H1 (cell line): ENCODE measurements at regions not wholly inside any gene's neighbourhood (a gene's known extent, or its start where the extent isn't known, plus 50 kb on each side); places are given as distances from the start of the nearest gene placed in this dataset.

Experiments
- CTCF ChIA-PET: fragments of 300-600 bp; sonication (Branson Sonifier 250); formaldehyde crosslinking; loops from one replicate; lab custom pipeline; 2021; ENCODE audit not compliant: partially characterized antibody; lab: Charles Lee
- POLR2A ChIA-PET: fragments of 300-600 bp; sonication (Branson Sonifier 250); formaldehyde crosslinking; loops from one replicate; lab custom pipeline; 2021; ENCODE audit warnings: inconsistent platforms; ENCODE audit not compliant: partially characterized antibody; lab: Charles Lee
- DNase-seq, 2 experiments: peaks; one replicate each; pipeline versions ENCODE4 v3.0.0 to v3.0.0-alpha.2; 2010 to 2022; ENCODE audit warnings: low spot score in 2 of 2, low read depth in 1 of 2, mixed read lengths in 1 of 2
- FAIRE-seq: peaks from 2 replicates; lab custom pipeline; 2011; peaks lifted over from hg19 to GRCh38; lab: Jason Lieb, UNC
- H2AFZ ChIP-seq: 2 replicates; pipeline ENCODE4 v1.8.1; 2012; ENCODE audit warnings: low read length, inconsistent platforms
- H2AK5ac ChIP-seq: 2 replicates; pipeline ENCODE4 v1.6.1; 2013; ENCODE audit warnings: low read depth, low read length
- H2BK120ac ChIP-seq: replicated peaks from 2 replicates; pipeline ENCODE3; 2013; ENCODE audit warnings: low read depth, low read length, inconsistent platforms
- H2BK12ac ChIP-seq: 2 replicates; pipeline ENCODE4 v1.6.1; 2013; ENCODE audit warnings: low read depth, low read length
- H2BK15ac ChIP-seq: 2 replicates; pipeline ENCODE4 v1.6.1; 2013; ENCODE audit warnings: low read length
- H2BK20ac ChIP-seq: 2 replicates; pipeline ENCODE4 v1.6.1; 2013; ENCODE audit warnings: low read length
- H2BK5ac ChIP-seq: 2 replicates; pipeline ENCODE4 v1.6.1; 2013; ENCODE audit warnings: low read depth, low read length
- H3K14ac ChIP-seq: 2 replicates; pipeline ENCODE4 v1.6.1; 2013; ENCODE audit warnings: inconsistent platforms; ENCODE audit not compliant: insufficient read length
- H3K18ac ChIP-seq: 2 replicates; pipeline ENCODE4 v1.6.1; 2013; ENCODE audit warnings: low read length; ENCODE audit errors: extremely low read depth
- H3K23ac ChIP-seq: 2 replicates; pipeline ENCODE4 v1.6.1; 2013; ENCODE audit warnings: inconsistent platforms; ENCODE audit not compliant: insufficient read length
- H3K23me2 ChIP-seq: 2 replicates; pipeline ENCODE4 v1.6.1; 2013; ENCODE audit warnings: low read depth, low read length
- H3K27ac ChIP-seq: 2 replicates; pipeline ENCODE4 v1.6.1; 2011; ENCODE audit warnings: low read depth, low read length, inconsistent platforms
- H3K27me3 ChIP-seq, 4 experiments: replicated peaks in 1 of 4; 1 replicate in 1 of 4; 2 replicates in 3 of 4; pipeline versions ENCODE4 v1.6.1 to v1.8.1; 2011 to 2013; ENCODE audit warnings: low read length in 3 of 4, mild to moderate bottlenecking in 3 of 4, inconsistent platforms in 2 of 4, mixed read lengths in 2 of 4, moderate library complexity in 1 of 4; ENCODE audit not compliant: control insufficient read depth in 3 of 4, insufficient read depth in 3 of 4; ENCODE audit errors: extremely low read depth in 1 of 4
- H3K36me3 ChIP-seq, 4 experiments: 2 replicates each; pipeline versions ENCODE4 v1.6.1 to v1.8.1; 2011 to 2013; ENCODE audit warnings: mild to moderate bottlenecking in 4 of 4, low read length in 3 of 4, moderate library complexity in 2 of 4, control low read depth in 1 of 4, inconsistent platforms in 1 of 4; ENCODE audit not compliant: insufficient read depth in 4 of 4, control insufficient read depth in 2 of 4
- H3K4ac ChIP-seq: replicated peaks from 2 replicates; pipeline ENCODE3; 2013; ENCODE audit warnings: low read length, low read depth, mixed read lengths, inconsistent platforms; ENCODE audit not compliant: insufficient read length
- H3K4me1 ChIP-seq, 4 experiments: replicated peaks in 1 of 4; 1 replicate in 1 of 4; 2 replicates in 3 of 4; pipeline versions ENCODE4 v1.6.1 to v1.8.1; 2011 to 2013; ENCODE audit warnings: low read length in 3 of 4, inconsistent platforms in 2 of 4, mixed read lengths in 1 of 4; ENCODE audit not compliant: insufficient read depth in 4 of 4, control insufficient read depth in 3 of 4
- H3K4me2 ChIP-seq, 2 experiments: 2 replicates each; pipeline versions ENCODE4 v1.6.1 to v1.8.1; 2011 to 2013; ENCODE audit warnings: low read depth in 2 of 2, low read length in 2 of 2, control low read depth in 1 of 2, inconsistent platforms in 1 of 2, mild to moderate bottlenecking in 1 of 2; ENCODE audit not compliant: insufficient read depth in 1 of 2
- H3K4me3 ChIP-seq, 4 experiments: fragments of 200-600, 300-600 bp in 1 of 4; sonication (generic), shearing (Covaris generic), sonication (Bioruptor Twin) in 1 of 4; 2 replicates each; pipeline versions ENCODE4 v1.5.1 to v1.8.1; 2011 to 2016; ENCODE audit warnings: low read length in 4 of 4, low read depth in 3 of 4, control low read depth in 2 of 4, inconsistent platforms in 2 of 4, mild to moderate bottlenecking in 2 of 4, mixed read lengths in 1 of 4, moderate library complexity in 1 of 4; ENCODE audit not compliant: insufficient read depth in 2 of 4; ENCODE audit errors: extremely low read depth in 1 of 4
- H3K56ac ChIP-seq: replicated peaks from 2 replicates; pipeline ENCODE3; 2013; ENCODE audit warnings: low read depth, mild to moderate bottlenecking, mixed read lengths, low read length, inconsistent platforms; ENCODE audit not compliant: insufficient read length
- H3K79me1 ChIP-seq: 2 replicates; pipeline ENCODE4 v1.6.1; 2013; ENCODE audit warnings: low read depth, low read length, control low read depth
- H3K79me2 ChIP-seq, 2 experiments: 2 replicates each; pipeline versions ENCODE4 v1.6.1 to v1.8.1; 2012 to 2013; ENCODE audit warnings: low read length in 2 of 2, mild to moderate bottlenecking in 2 of 2, inconsistent platforms in 1 of 2; ENCODE audit not compliant: insufficient read depth in 2 of 2, control insufficient read depth in 1 of 2
- H3K9ac ChIP-seq, 4 experiments: replicated peaks in 1 of 4; 1 replicate in 1 of 4; 2 replicates in 3 of 4; pipeline versions ENCODE4 v1.6.1 to v1.8.1; 2011 to 2013; ENCODE audit warnings: low read depth in 3 of 4, low read length in 3 of 4, control low read depth in 2 of 4, mild to moderate bottlenecking in 2 of 4, moderate library complexity in 2 of 4, inconsistent platforms in 1 of 4; ENCODE audit errors: extremely low read depth in 1 of 4
- H3K9me3 ChIP-seq, 2 experiments: 2 replicates each; pipeline versions ENCODE4 v1.6.1 to v1.8.1; 2012 to 2013; ENCODE audit warnings: mild to moderate bottlenecking in 2 of 2, moderate library complexity in 2 of 2, control low read depth in 1 of 2, inconsistent platforms in 1 of 2, low read depth in 1 of 2, low read length in 1 of 2, mixed read lengths in 1 of 2; ENCODE audit not compliant: insufficient read depth in 2 of 2
- H4K20me1 ChIP-seq, 2 experiments: replicated peaks in 1 of 2; 2 replicates each; pipeline versions ENCODE3 to v1.8.1; 2011 to 2013; ENCODE audit warnings: inconsistent platforms in 2 of 2, low read length in 2 of 2, mild to moderate bottlenecking in 1 of 2; ENCODE audit not compliant: insufficient read depth in 2 of 2, control insufficient read depth in 1 of 2
- H4K5ac ChIP-seq: 2 replicates; pipeline ENCODE4 v1.6.1; 2013; ENCODE audit warnings: low read length, low read depth, mixed read lengths, inconsistent platforms; ENCODE audit not compliant: insufficient read length
- H4K8ac ChIP-seq: 2 replicates; pipeline ENCODE4 v1.8.0; 2013; ENCODE audit warnings: mild to moderate bottlenecking, moderate library complexity, low read length, inconsistent platforms; ENCODE audit not compliant: insufficient read depth; ENCODE audit errors: extremely low read depth
- H4K91ac ChIP-seq: replicated peaks from 2 replicates; pipeline ENCODE3; 2013; ENCODE audit warnings: low read length, mixed read lengths, inconsistent platforms; ENCODE audit not compliant: insufficient read length
- BCL11A ChIP-seq, 2 experiments: IDR thresholded peaks; one replicate each; pipeline ENCODE4 v1.6.1; 2011; ENCODE audit warnings: low read depth in 2 of 2, low read length in 2 of 2, mild to moderate bottlenecking in 2 of 2
- CBX5 ChIP-seq: fragments of 300-800, 300-1000 bp; sonication (generic); IDR thresholded peaks from 2 replicates; pipeline ENCODE4 v1.7.1; 2016; ENCODE audit warnings: antibody characterized with exemption, low read length, low read depth
- CBX8 ChIP-seq: fragments of 300-800, 300-1000 bp; sonication (generic); IDR thresholded peaks from 2 replicates; pipeline ENCODE4 v1.7.1; 2016; ENCODE audit warnings: low read depth, low read length, borderline replicate concordance
- CHD1 ChIP-seq: IDR thresholded peaks from 2 replicates; pipeline ENCODE4 v1.6.1; 2012; ENCODE audit warnings: low read depth, low read length, improper control_type of control experiment
- CHD2 ChIP-seq: IDR thresholded peaks from 2 replicates; pipeline ENCODE4 v1.6.1; 2012; ENCODE audit warnings: low read length, improper control_type of control experiment
- CTCF ChIP-seq, 3 experiments: IDR thresholded peaks; 1 replicate in 2 of 3; 2 replicates in 1 of 3; pipeline versions ENCODE4 v1.5.1 to v1.6.1; 2011; ENCODE audit warnings: low read length in 3 of 3, mild to moderate bottlenecking in 3 of 3, inconsistent platforms in 2 of 3, low read depth in 1 of 3, moderate library complexity in 1 of 3; ENCODE audit not compliant: insufficient read depth in 1 of 3; ENCODE audit errors: control extremely low read depth in 1 of 3
- EGR1 ChIP-seq: IDR thresholded peaks from 2 replicates; pipeline ENCODE4 v1.6.1; 2011; ENCODE audit warnings: low read depth, low read length, borderline replicate concordance
- EP300 ChIP-seq, 2 experiments: IDR thresholded peaks; 1 replicate in 1 of 2; 2 replicates in 1 of 2; pipeline ENCODE4 v1.6.1; 2011 to 2012; ENCODE audit warnings: low read depth in 2 of 2, low read length in 2 of 2, mild to moderate bottlenecking in 2 of 2, borderline replicate concordance in 1 of 2, inconsistent platforms in 1 of 2, moderate library complexity in 1 of 2
- KDM4A ChIP-seq: IDR thresholded peaks from one replicate; pipeline ENCODE4 v1.7.1; 2012; ENCODE audit warnings: low read depth, mild to moderate bottlenecking, moderate library complexity, low read length, inconsistent platforms; ENCODE audit not compliant: severe bottlenecking
- POLR2A ChIP-seq, 2 experiments: IDR thresholded peaks; 1 replicate in 1 of 2; 2 replicates in 1 of 2; pipeline ENCODE4 v1.6.1; 2011; ENCODE audit warnings: low read depth in 2 of 2, low read length in 2 of 2, mild to moderate bottlenecking in 2 of 2; ENCODE audit errors: control extremely low read depth in 1 of 2
- RBBP5 ChIP-seq: IDR thresholded peaks from 2 replicates; pipeline ENCODE4 v1.7.1; 2012; ENCODE audit warnings: low read depth, mild to moderate bottlenecking, inconsistent platforms, low read length, moderate library complexity, borderline replicate concordance
- RNF2 ChIP-seq: fragments of 200-900, 300-1000 bp; sonication (generic); IDR thresholded peaks from 2 replicates; pipeline ENCODE4 v1.7.1; 2016; ENCODE audit warnings: borderline replicate concordance, low read depth, mild to moderate bottlenecking, antibody characterized with exemption, low read length; ENCODE audit not compliant: poor library complexity, severe bottlenecking; ENCODE audit errors: missing control alignments
- WGBS, 2 experiments: shearing (Covaris generic) in 1 of 2; methylation state at CpG; one replicate each; pipeline versions ENCODE4 v1.1.6 to v1.1.7; 2013 to 2015; ENCODE audit warnings: low lambda C conversion rate in 2 of 2, mixed read lengths in 2 of 2, inconsistent platforms in 1 of 2, low coverage in 1 of 2, missing lambda C conversion rate in 1 of 2; ENCODE audit not compliant: insufficient replicate concordance in 2 of 2, insufficient coverage in 1 of 2, insufficient read length in 1 of 2; ENCODE audit errors: extremely low coverage in 1 of 2, missing lambda C conversion rate in 1 of 2; 5-methylcytosine and 5-hydroxymethylcytosine counted together

DNA sequence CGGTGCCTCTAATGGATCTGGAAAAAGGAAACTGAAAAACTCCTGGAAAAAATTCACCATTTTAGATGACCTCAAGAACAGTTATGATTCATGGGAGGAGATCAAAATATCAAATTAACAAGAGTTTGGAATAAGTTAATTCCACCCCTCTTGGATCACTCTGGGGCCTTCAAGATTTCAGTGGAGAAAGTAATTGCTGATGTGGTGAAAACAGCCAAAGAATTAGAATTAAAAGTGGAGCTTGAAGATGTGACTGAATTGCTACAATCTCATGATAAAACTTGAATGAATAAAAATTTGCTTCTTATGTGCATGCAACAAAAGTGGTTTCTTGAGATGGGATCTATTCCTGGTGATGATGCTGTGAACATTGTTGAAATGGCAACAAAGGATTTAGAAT lies 974.4 kb upstream of the GYPC start:
- no peak overlapping the region for H2AK5ac ChIP-seq
- H3K27me3 ChIP-seq = no peaks in the 10 kb centered on the region
- no peak overlapping the region for H3K56ac ChIP-seq
- FAIRE-seq = no peak
- POLR2A ChIA-PET = no interaction called here
- no peak overlapping the region for H3K4ac ChIP-seq
- H4K20me1 ChIP-seq = no peaks in the 10 kb centered on the region
- no peaks in the 10 kb centered on the region for H3K4me1 ChIP-seq
- no peak overlapping the region for H4K8ac ChIP-seq
- no peak overlapping the region for H3K4me2 ChIP-seq
- H3K23me2 ChIP-seq = no peaks in the 10 kb centered on the region
- H3K18ac ChIP-seq = no peak overlapping the region
- H2BK5ac ChIP-seq = no peak overlapping the region
- H3K79me2 ChIP-seq = no peaks in the 10 kb centered on the region; a peak in 1 of 4 replicates
- no peak overlapping the region for H3K23ac ChIP-seq
- no peak overlapping the region for H3K4me3 ChIP-seq
- no peak overlapping the region for H2BK120ac ChIP-seq
- no peak overlapping the region for H3K14ac ChIP-seq
- no peak overlapping the region for H2AFZ ChIP-seq
- H3K27ac ChIP-seq = no peak overlapping the region
- no peak overlapping the region for H2BK12ac ChIP-seq
- WGBS, 2 experiments = 100% methylated on average over 1 of the region's 1 CpG; no CpG with 5 or more reads in 1 of the 2 experiments
- H3K9ac ChIP-seq = no peak overlapping the region
- no peaks in the 10 kb centered on the region; a peak in 1 of 8 replicates for H3K36me3 ChIP-seq
- no peak overlapping the region for H2BK20ac ChIP-seq
- H4K91ac ChIP-seq = no peak overlapping the region
- no peaks in the 10 kb centered on the region for H3K9me3 ChIP-seq
- CTCF ChIA-PET = interaction anchor here (1.4 kb wide), 1 partner anchor 25 kb away, joined by 4 read pairs; no protein-coding TSS in a partner anchor
- no peaks in the 10 kb centered on the region for H3K79me1 ChIP-seq
- no peak overlapping the region for H2BK15ac ChIP-seq
- H4K5ac ChIP-seq = no peak overlapping the region
- DNase-seq = no peak
- TF ChIP-seq KDM4A = no peak
- TF ChIP-seq RBBP5 = no peak
- TF ChIP-seq POLR2A (IDR thresholded peaks at IDR 0.05; ENCODE audit: control extremely low read depth in 1 of 2, low read depth in 2 of 2, low read length in 2 of 2) = no peak
- TF ChIP-seq BCL11A (IDR thresholded peaks at IDR 0.05; ENCODE audit: low read depth in 2 of 2, low read length in 2 of 2) = no peak
- TF ChIP-seq CTCF (IDR thresholded peaks at IDR 0.05; ENCODE audit: control extremely low read depth in 1 of 3, insufficient read depth in 1 of 3, low read depth in 1 of 3, low read length in 3 of 3) = no peak
- TF ChIP-seq EGR1 = no peak
- no peak for TF ChIP-seq CBX8
- no peak for TF ChIP-seq CHD1
- TF ChIP-seq RNF2 = no peak
- TF ChIP-seq EP300 (IDR thresholded peaks at IDR 0.05; ENCODE audit: borderline replicate concordance in 1 of 2, low read depth in 2 of 2, low read length in 2 of 2) = no peak
- TF ChIP-seq CBX5 = no peak
- TF ChIP-seq CHD2 = no peak
